H1 (cell line): ENCODE measurements at regions not wholly inside any gene's neighbourhood (a gene's known extent, or its start where the extent isn't known, plus 50 kb on each side); places are given as distances from the start of the nearest gene placed in this dataset.

Experiments
- BACH1 ChIP-seq: IDR thresholded peaks from 2 replicates; pipeline ENCODE4 v1.6.1; 2012; ENCODE audit warnings: low read length, improper control_type of control experiment
- CEBPB ChIP-seq: IDR thresholded peaks from 2 replicates; pipeline ENCODE4 v1.6.1; 2012; ENCODE audit warnings: low read depth, low read length
- KDM5A ChIP-seq: fragments of 200-600 bp; IDR thresholded peaks from 2 replicates; pipeline ENCODE4 v1.7.1; 2012; ENCODE audit warnings: mild to moderate bottlenecking, low read length, inconsistent platforms, mixed read lengths
- NRF1 ChIP-seq: IDR thresholded peaks from 2 replicates; pipeline ENCODE4 v1.6.1; 2011; ENCODE audit warnings: mild to moderate bottlenecking, low read depth, low read length, improper control_type of control experiment
- RXRA ChIP-seq: IDR thresholded peaks from 2 replicates; pipeline ENCODE4 v1.6.1; 2011; ENCODE audit warnings: low read depth, mild to moderate bottlenecking, low read length, moderate library complexity; ENCODE audit not compliant: insufficient read depth
- SP1 ChIP-seq: IDR thresholded peaks from 2 replicates; pipeline ENCODE4 v1.6.1; 2011; ENCODE audit warnings: low read depth, low read length
- SP2 ChIP-seq: IDR thresholded peaks from 2 replicates; pipeline ENCODE4 v1.6.1; 2012; ENCODE audit warnings: mild to moderate bottlenecking, low read length, inconsistent platforms
- SRF ChIP-seq: IDR thresholded peaks from 2 replicates; pipeline ENCODE4 v1.6.1; 2011; ENCODE audit warnings: mild to moderate bottlenecking, low read depth, low read length, moderate library complexity

DNA sequence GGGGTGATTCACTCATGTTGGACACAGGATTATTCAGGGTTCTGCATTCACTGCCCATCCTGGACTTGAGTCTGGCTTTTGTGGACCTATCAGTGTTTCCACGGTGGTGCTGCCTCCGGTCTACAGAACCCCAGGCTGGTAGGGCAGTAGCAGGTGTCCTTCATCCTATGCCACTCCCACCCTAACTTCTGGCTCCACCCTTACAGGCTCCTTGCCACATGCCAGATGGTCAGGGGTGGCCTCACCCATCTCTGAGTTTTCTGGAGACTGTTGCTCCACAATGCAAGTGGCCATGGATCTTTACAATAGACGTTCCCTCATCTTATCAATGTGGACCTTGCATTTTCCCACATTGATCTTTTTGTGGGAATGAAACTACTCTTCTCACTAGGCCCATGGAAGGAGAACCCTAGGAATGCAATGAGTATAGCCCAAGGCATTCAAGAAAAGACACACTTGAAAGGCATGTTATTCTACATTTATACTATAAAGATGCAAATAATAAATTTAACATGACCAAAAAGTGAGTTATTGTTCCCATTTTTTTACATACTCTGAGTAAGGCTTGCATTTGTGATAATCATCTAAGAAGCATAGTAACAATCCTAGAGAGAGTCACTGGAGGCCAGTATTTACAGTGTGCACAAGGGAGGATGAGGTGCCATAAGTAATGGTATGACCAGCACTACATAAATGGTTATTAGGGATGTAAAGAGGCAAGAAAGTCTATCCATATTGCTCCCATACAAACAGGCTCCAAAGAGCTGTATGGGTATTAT is 57.4 kb upstream of the ADO start (continued):
- no peak for TF ChIP-seq RXRA
- no peak for TF ChIP-seq SP2
- no peak for TF ChIP-seq CEBPB
- TF ChIP-seq SRF: no peak
- TF ChIP-seq SP1: no peak
- TF ChIP-seq NRF1: no peak
- TF ChIP-seq BACH1: no peak
- TF ChIP-seq KDM5A: no peak
